AG08396 (cell line): ENCODE measurements at regions not wholly inside any gene's neighbourhood (a gene's known extent, or its start where the extent isn't known, plus 50 kb on each side); places are given as distances from the start of the nearest gene placed in this dataset.

ENCODE experiments used
- DNase-seq: peaks from one replicate; pipeline ENCODE4 v3.0.0; 2012; ENCODE audit warnings: low spot score, mixed read lengths

- no peak for DNase-seq
These were observed 55.5 kb upstream of the NPAS2 start for GRCh38 chr2:100764430-100764829.

- no peak for DNase-seq
These were observed 54.5 kb upstream of the NPAS2 start for GRCh38 chr2:100765481-100765880.

GRCh38 chr2:100766256-100766655, 53.7 kb upstream of the NPAS2 start:
- DNase-seq, result no peak

GRCh38 chr2:100766806-100767205, 53.1 kb upstream of the NPAS2 start:
- no peak for DNase-seq

- DNase-seq, result peak; percentile 43
These were observed 52.7 kb upstream of the NPAS2 start for GRCh38 chr2:100767224-100767653.

GRCh38 chr2:100767810-100768806, 51.8 kb upstream of the NPAS2 start:
- DNase-seq, result no peak
